ENCODE measurements at regions not wholly inside any gene's neighbourhood (a gene's known extent, or its start where the extent isn't known, plus 50 kb on each side); places are given as distances from the start of the nearest gene placed in this dataset.

DNA sequence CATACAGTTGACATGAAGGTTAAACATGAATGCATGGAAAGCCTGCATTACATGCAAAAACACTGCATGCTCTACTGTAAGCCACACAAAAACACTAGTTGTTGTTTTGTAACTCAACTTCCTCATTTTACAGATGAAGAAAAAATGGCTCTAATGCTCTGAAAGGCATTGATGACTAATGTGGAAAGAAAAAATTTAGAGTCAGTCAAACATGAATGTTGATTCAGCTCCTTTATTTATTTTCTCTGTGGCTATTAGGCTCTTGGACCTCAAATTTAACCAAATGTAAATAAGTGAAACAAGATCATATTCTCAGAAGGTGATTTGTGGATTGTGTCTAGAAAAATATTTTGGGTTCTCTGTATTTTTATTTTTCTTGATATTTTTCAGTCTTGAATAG is 336.7 kb upstream of the ZNF717 start:
- TF ChIP-seq TCF12 (IDR thresholded peaks at IDR 0.05; ENCODE audit: low read depth) (no peak), TAF1 (IDR thresholded peaks at IDR 0.05; ENCODE audit: low read depth) (no peak), CREB1 (IDR thresholded peaks at IDR 0.05; ENCODE audit: low read depth) (no peak), TEAD4 (IDR thresholded peaks at IDR 0.05) (no peak), EGR1 (IDR thresholded peaks at IDR 0.05) (no peak), CEBPB (IDR thresholded peaks at IDR 0.05) (no peak), EP300 (IDR thresholded peaks at IDR 0.05; ENCODE audit: borderline replicate concordance) (no peak), YY1 (IDR thresholded peaks at IDR 0.05; ENCODE audit: low read depth) (no peak), ZBTB7A (IDR thresholded peaks at IDR 0.05; ENCODE audit: low read depth) (no peak), NFIC (IDR thresholded peaks at IDR 0.05) (no peak)
- TF ChIP-seq, protein P1, sequence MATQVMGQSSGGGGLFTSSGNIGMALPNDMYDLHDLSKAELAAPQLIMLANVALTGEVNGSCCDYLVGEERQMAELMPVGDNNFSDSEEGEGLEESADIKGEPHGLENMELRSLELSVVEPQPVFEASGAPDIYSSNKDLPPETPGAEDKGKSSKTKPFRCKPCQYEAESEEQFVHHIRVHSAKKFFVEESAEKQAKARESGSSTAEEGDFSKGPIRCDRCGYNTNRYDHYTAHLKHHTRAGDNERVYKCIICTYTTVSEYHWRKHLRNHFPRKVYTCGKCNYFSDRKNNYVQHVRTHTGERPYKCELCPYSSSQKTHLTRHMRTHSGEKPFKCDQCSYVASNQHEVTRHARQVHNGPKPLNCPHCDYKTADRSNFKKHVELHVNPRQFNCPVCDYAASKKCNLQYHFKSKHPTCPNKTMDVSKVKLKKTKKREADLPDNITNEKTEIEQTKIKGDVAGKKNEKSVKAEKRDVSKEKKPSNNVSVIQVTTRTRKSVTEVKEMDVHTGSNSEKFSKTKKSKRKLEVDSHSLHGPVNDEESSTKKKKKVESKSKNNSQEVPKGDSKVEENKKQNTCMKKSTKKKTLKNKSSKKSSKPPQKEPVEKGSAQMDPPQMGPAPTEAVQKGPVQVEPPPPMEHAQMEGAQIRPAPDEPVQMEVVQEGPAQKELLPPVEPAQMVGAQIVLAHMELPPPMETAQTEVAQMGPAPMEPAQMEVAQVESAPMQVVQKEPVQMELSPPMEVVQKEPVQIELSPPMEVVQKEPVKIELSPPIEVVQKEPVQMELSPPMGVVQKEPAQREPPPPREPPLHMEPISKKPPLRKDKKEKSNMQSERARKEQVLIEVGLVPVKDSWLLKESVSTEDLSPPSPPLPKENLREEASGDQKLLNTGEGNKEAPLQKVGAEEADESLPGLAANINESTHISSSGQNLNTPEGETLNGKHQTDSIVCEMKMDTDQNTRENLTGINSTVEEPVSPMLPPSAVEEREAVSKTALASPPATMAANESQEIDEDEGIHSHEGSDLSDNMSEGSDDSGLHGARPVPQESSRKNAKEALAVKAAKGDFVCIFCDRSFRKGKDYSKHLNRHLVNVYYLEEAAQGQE (IDR thresholded peaks at IDR 0.05; ENCODE audit: low read depth): no peak
- TF ChIP-seq, protein P2, sequence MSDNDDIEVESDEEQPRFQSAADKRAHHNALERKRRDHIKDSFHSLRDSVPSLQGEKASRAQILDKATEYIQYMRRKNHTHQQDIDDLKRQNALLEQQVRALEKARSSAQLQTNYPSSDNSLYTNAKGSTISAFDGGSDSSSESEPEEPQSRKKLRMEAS (IDR thresholded peaks at IDR 0.05): no peak
- TF ChIP-seq, protein P3, sequence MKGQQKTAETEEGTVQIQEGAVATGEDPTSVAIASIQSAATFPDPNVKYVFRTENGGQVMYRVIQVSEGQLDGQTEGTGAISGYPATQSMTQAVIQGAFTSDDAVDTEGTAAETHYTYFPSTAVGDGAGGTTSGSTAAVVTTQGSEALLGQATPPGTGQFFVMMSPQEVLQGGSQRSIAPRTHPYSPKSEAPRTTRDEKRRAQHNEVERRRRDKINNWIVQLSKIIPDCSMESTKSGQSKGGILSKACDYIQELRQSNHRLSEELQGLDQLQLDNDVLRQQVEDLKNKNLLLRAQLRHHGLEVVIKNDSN (IDR thresholded peaks at IDR 0.05): no peak
